ENCODE measurements at regions not wholly inside any gene's neighbourhood (a gene's known extent, or its start where the extent isn't known, plus 50 kb on each side); places are given as distances from the start of the nearest gene placed in this dataset.

DNA sequence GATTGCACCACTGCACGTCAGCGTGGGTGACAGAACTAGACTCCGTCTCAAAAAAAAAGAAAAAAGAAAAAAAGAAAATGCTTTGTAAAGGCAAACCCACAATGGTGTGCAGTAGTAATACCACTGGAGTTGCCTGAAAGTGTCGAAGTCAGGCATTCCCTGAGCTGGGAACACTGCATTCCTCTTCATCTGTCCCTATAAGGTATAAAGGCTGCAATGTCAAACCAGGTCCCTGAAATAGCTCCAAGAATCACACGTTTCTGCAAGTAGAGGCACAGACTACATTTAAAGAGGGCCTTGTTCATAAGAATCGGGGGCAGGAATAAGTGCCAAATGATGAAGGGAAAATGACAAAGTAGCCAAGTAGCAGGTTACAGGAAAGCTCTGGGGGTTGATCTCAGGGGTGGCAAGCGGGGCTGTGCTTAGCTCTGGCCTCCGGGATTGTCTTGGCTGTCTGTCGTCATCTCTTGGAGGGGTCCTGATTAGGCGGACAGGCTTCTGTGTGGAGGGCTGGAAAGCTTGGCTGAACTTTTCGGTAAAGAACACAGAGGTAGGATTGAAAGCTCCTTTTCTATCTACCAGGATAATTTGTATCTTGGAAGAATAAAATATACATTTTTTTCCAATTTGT, 109.1 kb downstream of the PFKFB3 start:
- Histone ChIP-seq H3K4me3 (no peak overlapping the region), H3K36me3 (no peaks in the 10 kb centered on the region), H3K27ac (no peak overlapping the region), H3K4me1 (ENCODE audit: insufficient read depth) (no peaks in the 10 kb centered on the region), H3K9me3 (no peaks in the 10 kb centered on the region), H3K27me3 (no peaks in the 10 kb centered on the region)
- intact Hi-C loops (cut with DNase I) = no loop called here
- WGBS, 3 donors = 84 to 86% (median 86%) methylated on average over 11 of the region's 11 CpGs
- DNase-seq = no peak
- TF ChIP-seq CTCF (IDR thresholded peaks at IDR 0.05) (no peak), EP300 (IDR thresholded peaks at IDR 0.05) (no peak), POLR2A (IDR thresholded peaks at IDR 0.05) (no peak)

- intact Hi-C loops (cut with DNase I) = no loop called here
- no peaks in the 10 kb centered on the region for H3K36me3 ChIP-seq
These were observed 109.9 kb downstream of the PFKFB3 start for GRCh38 chr10:6312636-6313035.

DNA sequence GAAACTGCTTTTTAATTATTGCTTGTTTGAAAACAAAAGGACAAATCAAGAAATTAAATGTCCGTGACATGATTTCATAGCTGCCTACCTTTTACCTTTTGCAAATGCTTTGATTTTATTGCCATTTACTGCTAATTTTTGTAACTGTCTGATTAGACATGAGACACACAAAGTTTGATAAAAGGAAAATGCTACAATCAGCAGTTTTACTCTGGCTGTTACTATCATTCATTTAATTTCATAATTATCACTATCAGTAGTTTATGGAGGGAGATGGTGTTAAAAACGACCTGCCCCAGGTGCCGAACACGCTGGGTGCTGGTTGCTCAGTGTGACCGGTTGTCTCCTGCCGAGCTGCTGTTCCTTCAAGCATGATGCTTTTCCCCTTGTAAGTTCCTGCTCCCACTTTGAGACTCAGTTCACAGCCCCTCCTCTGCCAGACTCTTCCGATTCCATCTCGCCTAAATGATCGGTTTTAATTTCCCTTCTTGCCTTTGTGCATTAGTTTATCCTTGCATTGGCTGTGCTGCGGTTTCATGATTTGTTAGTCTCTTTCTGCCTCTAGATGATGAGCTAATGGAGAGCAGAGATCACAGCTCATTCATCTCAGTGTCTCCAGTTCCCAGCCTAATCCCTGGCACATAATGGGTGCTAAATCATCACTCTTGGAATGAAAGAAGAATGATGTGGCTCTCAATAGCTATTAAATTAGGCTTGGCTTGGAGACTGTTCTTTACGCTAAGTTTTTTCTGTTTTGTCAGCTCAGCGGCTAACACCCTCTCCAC, 110.6 kb downstream of the PFKFB3 start:
- no peak overlapping the region for H3K4me3 ChIP-seq
- no peaks in the 10 kb centered on the region for H3K9me3 ChIP-seq
- intact Hi-C loops (cut with DNase I) = no loop called here
- H3K27ac ChIP-seq = no peak overlapping the region
- H3K36me3 ChIP-seq = no peaks in the 10 kb centered on the region
- 86 to 90% (median 86%) methylated on average over 12 of the region's 12 CpGs for WGBS, 3 donors
- no peaks in the 10 kb centered on the region for H3K27me3 ChIP-seq
- TF ChIP-seq EP300 (IDR thresholded peaks at IDR 0.05) = no peak
- no peak for TF ChIP-seq POLR2A (IDR thresholded peaks at IDR 0.05)
- no peak for TF ChIP-seq CTCF (IDR thresholded peaks at IDR 0.05)
- no peaks in the 10 kb centered on the region for H3K4me1 ChIP-seq (ENCODE audit: insufficient read depth)
- DNase-seq = no peak

More at GRCh38 chr10:6312636-6313035, 109.9 kb downstream of the PFKFB3 start:
- Histone ChIP-seq H3K27me3 (no peaks in the 10 kb centered on the region), H3K27ac (no peak overlapping the region), H3K4me3 (no peak overlapping the region), H3K9me3 (no peaks in the 10 kb centered on the region), H3K4me1 (ENCODE audit: insufficient read depth) (no peaks in the 10 kb centered on the region)
- DNase-seq = no peak
- TF ChIP-seq CTCF (IDR thresholded peaks at IDR 0.05) = no peak
- 70 to 88% (median 86%) methylated on average over 6 of the region's 6 CpGs for WGBS, 3 donors

GRCh38 chr10:6314620-6315205, 112.0 kb downstream of the PFKFB3 start:
- Histone ChIP-seq H3K27me3 (no peaks in the 10 kb centered on the region), H3K4me1 (ENCODE audit: insufficient read depth) (no peaks in the 10 kb centered on the region), H3K4me3 (no peak overlapping the region), H3K27ac (no peak overlapping the region), H3K36me3 (no peaks in the 10 kb centered on the region), H3K9me3 (no peaks in the 10 kb centered on the region)
- intact Hi-C loops (cut with DNase I) = no loop called here
- DNase-seq = no peak
- TF ChIP-seq EP300 (IDR thresholded peaks at IDR 0.05) = no peak
- no peak for TF ChIP-seq CTCF (IDR thresholded peaks at IDR 0.05)
- no peak for TF ChIP-seq POLR2A (IDR thresholded peaks at IDR 0.05)
- 75 to 82% (median 75%) methylated on average over 9 of the region's 9 CpGs for WGBS, 3 donors

Data from ovary (tissue), 7 donors.